ENCODE measurements at regions not wholly inside any gene's neighbourhood (a gene's known extent, or its start where the extent isn't known, plus 50 kb on each side); places are given as distances from the start of the nearest gene placed in this dataset.

- TF ChIP-seq POLR2A (IDR thresholded peaks at IDR 0.05) = no peak
- TF ChIP-seq CTCF (IDR thresholded peaks at IDR 0.05) = no peak
Observed at GRCh38 chr6:119612176-119612891, 262.8 kb upstream of the MAN1A1 start.

All from body of pancreas (tissue), 4 donors.